Activated CD8-positive, alpha-beta T cell treated with anti-CD3 and anti-CD28 coated beads, Interleukin-2, amount 10 ng/mL, durations not matched to agents 7 days and 5 days (primary cell): ENCODE measurements at regions not wholly inside any gene's neighbourhood (a gene's known extent, or its start where the extent isn't known, plus 50 kb on each side); places are given as distances from the start of the nearest gene placed in this dataset.
"Not testable (repeated sequence)": the region's sequence is repeated elsewhere in the genome, so short reads cannot be mapped to it uniquely, and the experiment has no call there.

Experiments
- ATAC-seq: fragments of 150-1000 bp; cut with Tn5 transposase; one replicate; pipeline ENCODE4 v1.10.0; 2021; ENCODE audit warnings: moderate library complexity
- CTCF ChIA-PET: fragments of 350-600 bp; sonication (Branson Sonifier 250); formaldehyde crosslinking; loops from one replicate; lab custom pipeline; 2021; ENCODE audit warnings: antibody characterized with exemption; lab: Charles Lee
- POLR2A ChIA-PET: fragments of 350-600 bp; sonication (Branson Sonifier 250); formaldehyde crosslinking; loops from one replicate; lab custom pipeline; 2021; ENCODE audit warnings: antibody characterized with exemption; lab: Charles Lee
- DNase-seq: peaks from one replicate; pipeline ENCODE4 v3.0.0-alpha.2; 2020
- H3K27ac Mint-ChIP-seq: one replicate; pipeline ENCODE4 v1.8.0; 2021; ENCODE audit warnings: mild to moderate bottlenecking, mixed read lengths
- H3K27me3 Mint-ChIP-seq: one replicate; pipeline ENCODE4 v1.8.0; 2021; ENCODE audit warnings: low read depth, mixed read lengths
- H3K36me3 Mint-ChIP-seq: one replicate; pipeline ENCODE4 v1.8.0; 2021; ENCODE audit warnings: low read depth, mixed read lengths
- H3K4me1 Mint-ChIP-seq: one replicate; pipeline ENCODE4 v1.8.0; 2021; ENCODE audit warnings: low read depth, mixed read lengths
- H3K4me3 Mint-ChIP-seq: one replicate; pipeline ENCODE4 v1.8.0; 2021; ENCODE audit warnings: mild to moderate bottlenecking, mixed read lengths
- H3K9me3 Mint-ChIP-seq: one replicate; pipeline ENCODE4 v1.8.0; 2022; ENCODE audit warnings: mixed read lengths; ENCODE audit not compliant: insufficient read depth

GRCh38 chr6:155748778-155749177 lies 293.1 kb upstream of the NOX3 start:
- H3K9me3 Mint-ChIP-seq, H3K27me3 Mint-ChIP-seq, H3K27ac Mint-ChIP-seq, CTCF ChIA-PET, DNase-seq, H3K4me3 Mint-ChIP-seq, H3K4me1 Mint-ChIP-seq, ATAC-seq, H3K36me3 Mint-ChIP-seq, POLR2A ChIA-PET: not testable (repeated sequence)

GRCh38 chr6:155747491-155747890 lies 291.9 kb upstream of the NOX3 start:
- ChIA-PET CTCF (no interaction called here), POLR2A (no interaction called here)
- ATAC-seq (no peak), DNase-seq (no peak)
- Mint-ChIP-seq H3K9me3 (peaks cover 3% of the 10 kb centered on the region), H3K4me1 (no peaks in the 10 kb centered on the region), H3K27me3 (no peaks in the 10 kb centered on the region), H3K4me3 (no peak overlapping the region), H3K36me3 (no peaks in the 10 kb centered on the region), H3K27ac (no peak overlapping the region)

- Mint-ChIP-seq H3K27me3 (no peaks in the 10 kb centered on the region), H3K36me3 (no peaks in the 10 kb centered on the region), H3K4me1 (no peaks in the 10 kb centered on the region), H3K27ac (no peak overlapping the region), H3K4me3 (no peak overlapping the region), H3K9me3 (no peaks in the 10 kb centered on the region)
- POLR2A ChIA-PET: no interaction called here
- CTCF ChIA-PET: no interaction called here
- DNase-seq: no peak
- ATAC-seq: no peak
Measured at GRCh38 chr6:155740781-155741399, 285.3 kb upstream of the NOX3 start.

DNA sequence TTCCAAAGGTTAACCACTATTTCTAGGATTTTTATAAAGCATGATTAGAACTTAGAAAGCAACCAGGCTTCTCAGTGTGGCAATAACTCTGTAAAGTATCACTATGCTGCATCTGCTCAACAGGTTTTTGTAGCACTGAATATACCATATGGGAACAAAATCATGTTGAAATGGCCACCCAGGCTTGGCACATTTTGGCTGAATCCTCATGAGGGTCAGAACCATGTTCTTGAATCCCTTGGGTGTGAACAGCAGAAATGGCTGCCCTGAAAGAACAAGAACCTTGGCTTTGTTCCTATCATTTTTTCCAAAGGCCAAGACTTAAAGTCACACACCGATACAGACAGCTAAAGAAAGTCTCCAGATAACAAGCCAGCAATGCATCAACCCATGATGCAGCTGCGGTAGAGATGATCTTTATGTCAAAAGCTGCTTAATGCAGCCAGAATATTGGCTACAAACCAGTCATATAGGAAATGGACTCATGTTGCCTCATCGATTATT lies 283.0 kb upstream of the NOX3 start:
- no peaks in the 10 kb centered on the region for H3K4me1 Mint-ChIP-seq
- no peaks in the 10 kb centered on the region for H3K27me3 Mint-ChIP-seq
- H3K4me3 Mint-ChIP-seq: no peak overlapping the region
- H3K9me3 Mint-ChIP-seq: no peaks in the 10 kb centered on the region
- H3K27ac Mint-ChIP-seq: no peak overlapping the region
- no peaks in the 10 kb centered on the region for H3K36me3 Mint-ChIP-seq
- ChIA-PET POLR2A (no interaction called here), CTCF (no interaction called here)
- DNase-seq (no peak), ATAC-seq (no peak)

- Mint-ChIP-seq H3K9me3 (no peaks in the 10 kb centered on the region), H3K36me3 (no peaks in the 10 kb centered on the region), H3K27ac (no peak overlapping the region), H3K4me1 (no peaks in the 10 kb centered on the region), H3K27me3 (no peaks in the 10 kb centered on the region), H3K4me3 (no peak overlapping the region)
- ChIA-PET POLR2A (no interaction called here), CTCF (no interaction called here)
- ATAC-seq (no peak), DNase-seq (no peak)
Measured at GRCh38 chr6:155717374-155717773, 261.7 kb upstream of the NOX3 start.

GRCh38 chr6:155710704-155711103 lies 255.1 kb upstream of the NOX3 start:
- ChIA-PET POLR2A (no interaction called here), CTCF (interaction anchor here (1.0 kb wide), 1 partner anchor 23 kb away, joined by 3 read pairs; no protein-coding TSS in a partner anchor)
- Mint-ChIP-seq H3K9me3 (no peaks in the 10 kb centered on the region), H3K27me3 (no peaks in the 10 kb centered on the region), H3K36me3 (no peaks in the 10 kb centered on the region), H3K4me1 (no peaks in the 10 kb centered on the region), H3K4me3 (no peak overlapping the region), H3K27ac (no peak overlapping the region)
- ATAC-seq (no peak), DNase-seq (no peak)

GRCh38 chr6:155709262-155709661 lies 253.6 kb upstream of the NOX3 start:
- DNase-seq (no peak), ATAC-seq (no peak)
- ChIA-PET POLR2A (no interaction called here), CTCF (no interaction called here)
- H3K4me1 Mint-ChIP-seq: no peaks in the 10 kb centered on the region
- no peaks in the 10 kb centered on the region for H3K27me3 Mint-ChIP-seq
- no peak overlapping the region for H3K27ac Mint-ChIP-seq
- H3K36me3 Mint-ChIP-seq: no peaks in the 10 kb centered on the region
- no peaks in the 10 kb centered on the region for H3K9me3 Mint-ChIP-seq
- H3K4me3 Mint-ChIP-seq: no peak overlapping the region

GRCh38 chr6:155708100-155708499 lies 252.5 kb upstream of the NOX3 start:
- H3K27ac Mint-ChIP-seq: no peak overlapping the region
- H3K36me3 Mint-ChIP-seq: no peaks in the 10 kb centered on the region
- H3K9me3 Mint-ChIP-seq: no peaks in the 10 kb centered on the region
- H3K27me3 Mint-ChIP-seq: no peaks in the 10 kb centered on the region
- H3K4me1 Mint-ChIP-seq: no peaks in the 10 kb centered on the region
- ATAC-seq (no peak), DNase-seq (no peak)
- no peak overlapping the region for H3K4me3 Mint-ChIP-seq
- ChIA-PET POLR2A (no interaction called here), CTCF (no interaction called here)

- Mint-ChIP-seq H3K4me1 (no peaks in the 10 kb centered on the region), H3K4me3 (no peak overlapping the region), H3K9me3 (no peaks in the 10 kb centered on the region), H3K36me3 (no peaks in the 10 kb centered on the region), H3K27me3 (no peaks in the 10 kb centered on the region), H3K27ac (no peak overlapping the region)
- ATAC-seq: no peak
- CTCF ChIA-PET: no interaction called here
- POLR2A ChIA-PET: no interaction called here
- DNase-seq: no peak
Measured at GRCh38 chr6:155706806-155707205, 251.2 kb upstream of the NOX3 start.

DNA sequence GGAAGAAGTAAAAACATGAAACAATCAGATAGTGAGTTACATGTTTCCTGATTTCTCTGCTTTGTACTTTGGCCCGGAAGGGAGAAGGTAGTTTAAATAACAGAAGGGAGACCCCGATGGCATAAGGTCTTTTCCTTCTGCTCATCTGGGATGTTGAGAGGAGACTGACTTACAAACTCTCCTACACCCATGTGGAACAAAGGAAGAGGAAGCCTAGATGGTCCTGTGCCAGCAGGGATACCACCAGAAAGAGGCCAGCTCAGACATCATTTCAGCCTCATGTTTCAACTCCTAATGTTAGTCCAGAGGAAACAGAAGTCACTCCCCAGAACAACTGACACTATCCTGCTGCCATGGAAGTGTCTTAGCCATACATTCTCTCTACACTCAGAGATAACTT lies 250.7 kb upstream of the NOX3 start:
- ATAC-seq: no peak
- H3K36me3 Mint-ChIP-seq: no peaks in the 10 kb centered on the region
- H3K4me3 Mint-ChIP-seq: no peak overlapping the region
- ChIA-PET POLR2A (no interaction called here), CTCF (no interaction called here)
- H3K27me3 Mint-ChIP-seq: no peaks in the 10 kb centered on the region
- no peaks in the 10 kb centered on the region for H3K9me3 Mint-ChIP-seq
- no peak for DNase-seq
- H3K4me1 Mint-ChIP-seq: no peaks in the 10 kb centered on the region
- no peak overlapping the region for H3K27ac Mint-ChIP-seq

GRCh38 chr6:155701342-155701741 lies 245.7 kb upstream of the NOX3 start:
- no peaks in the 10 kb centered on the region for H3K4me1 Mint-ChIP-seq
- DNase-seq (no peak), ATAC-seq (no peak)
- H3K4me3 Mint-ChIP-seq: no peak overlapping the region
- POLR2A ChIA-PET: no interaction called here
- no peaks in the 10 kb centered on the region for H3K36me3 Mint-ChIP-seq
- no peak overlapping the region for H3K27ac Mint-ChIP-seq
- H3K27me3 Mint-ChIP-seq: no peaks in the 10 kb centered on the region
- CTCF ChIA-PET: no interaction called here
- H3K9me3 Mint-ChIP-seq: no peaks in the 10 kb centered on the region

GRCh38 chr6:155695495-155695894 lies 239.9 kb upstream of the NOX3 start:
- ATAC-seq (no peak), DNase-seq (no peak)
- no peak overlapping the region for H3K27ac Mint-ChIP-seq
- POLR2A ChIA-PET: no interaction called here
- CTCF ChIA-PET: no interaction called here
- no peaks in the 10 kb centered on the region for H3K4me1 Mint-ChIP-seq
- H3K36me3 Mint-ChIP-seq: no peaks in the 10 kb centered on the region
- H3K27me3 Mint-ChIP-seq: no peaks in the 10 kb centered on the region
- no peak overlapping the region for H3K4me3 Mint-ChIP-seq
- H3K9me3 Mint-ChIP-seq: no peaks in the 10 kb centered on the region

- Mint-ChIP-seq H3K36me3 (no peaks in the 10 kb centered on the region), H3K4me3 (no peak overlapping the region), H3K27me3 (no peaks in the 10 kb centered on the region), H3K9me3 (no peaks in the 10 kb centered on the region), H3K4me1 (no peaks in the 10 kb centered on the region), H3K27ac (no peak overlapping the region)
- no peak for ATAC-seq
- CTCF ChIA-PET: no interaction called here
- no peak for DNase-seq
- POLR2A ChIA-PET: no interaction called here
Measured at GRCh38 chr6:155694419-155694790, 238.8 kb upstream of the NOX3 start.
